ENCODE measurements at regions not wholly inside any gene's neighbourhood (a gene's known extent, or its start where the extent isn't known, plus 50 kb on each side); places are given as distances from the start of the nearest gene placed in this dataset.

DNA sequence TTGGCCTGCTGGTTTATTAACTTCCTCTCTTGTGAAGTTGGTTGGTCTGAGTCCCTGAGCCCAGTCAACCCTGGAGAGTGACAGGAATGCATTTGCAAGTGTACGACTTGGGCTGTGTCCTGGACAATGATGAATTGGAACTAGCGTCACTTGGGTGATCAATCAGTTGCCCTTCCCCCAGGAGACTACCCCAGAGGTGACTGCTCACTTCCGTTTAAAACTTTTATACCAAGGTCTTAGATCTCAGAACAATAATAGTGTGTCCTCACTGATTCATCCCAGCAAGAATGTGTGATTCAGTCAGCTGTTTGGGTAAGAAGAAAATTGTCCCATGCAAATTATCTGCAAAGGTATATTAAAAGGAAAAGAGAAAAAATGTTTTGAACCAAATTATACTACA, 102.9 kb upstream of the ARMC3 start:
- TF ChIP-seq, protein P1, sequence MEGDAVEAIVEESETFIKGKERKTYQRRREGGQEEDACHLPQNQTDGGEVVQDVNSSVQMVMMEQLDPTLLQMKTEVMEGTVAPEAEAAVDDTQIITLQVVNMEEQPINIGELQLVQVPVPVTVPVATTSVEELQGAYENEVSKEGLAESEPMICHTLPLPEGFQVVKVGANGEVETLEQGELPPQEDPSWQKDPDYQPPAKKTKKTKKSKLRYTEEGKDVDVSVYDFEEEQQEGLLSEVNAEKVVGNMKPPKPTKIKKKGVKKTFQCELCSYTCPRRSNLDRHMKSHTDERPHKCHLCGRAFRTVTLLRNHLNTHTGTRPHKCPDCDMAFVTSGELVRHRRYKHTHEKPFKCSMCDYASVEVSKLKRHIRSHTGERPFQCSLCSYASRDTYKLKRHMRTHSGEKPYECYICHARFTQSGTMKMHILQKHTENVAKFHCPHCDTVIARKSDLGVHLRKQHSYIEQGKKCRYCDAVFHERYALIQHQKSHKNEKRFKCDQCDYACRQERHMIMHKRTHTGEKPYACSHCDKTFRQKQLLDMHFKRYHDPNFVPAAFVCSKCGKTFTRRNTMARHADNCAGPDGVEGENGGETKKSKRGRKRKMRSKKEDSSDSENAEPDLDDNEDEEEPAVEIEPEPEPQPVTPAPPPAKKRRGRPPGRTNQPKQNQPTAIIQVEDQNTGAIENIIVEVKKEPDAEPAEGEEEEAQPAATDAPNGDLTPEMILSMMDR (tag by site-specific recombination; IDR thresholded peaks at IDR 0.05): no peak
- TF ChIP-seq, protein P2, sequence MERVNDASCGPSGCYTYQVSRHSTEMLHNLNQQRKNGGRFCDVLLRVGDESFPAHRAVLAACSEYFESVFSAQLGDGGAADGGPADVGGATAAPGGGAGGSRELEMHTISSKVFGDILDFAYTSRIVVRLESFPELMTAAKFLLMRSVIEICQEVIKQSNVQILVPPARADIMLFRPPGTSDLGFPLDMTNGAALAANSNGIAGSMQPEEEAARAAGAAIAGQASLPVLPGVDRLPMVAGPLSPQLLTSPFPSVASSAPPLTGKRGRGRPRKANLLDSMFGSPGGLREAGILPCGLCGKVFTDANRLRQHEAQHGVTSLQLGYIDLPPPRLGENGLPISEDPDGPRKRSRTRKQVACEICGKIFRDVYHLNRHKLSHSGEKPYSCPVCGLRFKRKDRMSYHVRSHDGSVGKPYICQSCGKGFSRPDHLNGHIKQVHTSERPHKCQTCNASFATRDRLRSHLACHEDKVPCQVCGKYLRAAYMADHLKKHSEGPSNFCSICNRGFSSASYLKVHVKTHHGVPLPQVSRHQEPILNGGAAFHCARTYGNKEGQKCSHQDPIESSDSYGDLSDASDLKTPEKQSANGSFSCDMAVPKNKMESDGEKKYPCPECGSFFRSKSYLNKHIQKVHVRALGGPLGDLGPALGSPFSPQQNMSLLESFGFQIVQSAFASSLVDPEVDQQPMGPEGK (tag by site-specific recombination; IDR thresholded peaks at IDR 0.05): no peak

Data from HEK293 (cell line).